CD14-positive monocyte (primary cell): ENCODE measurements at regions not wholly inside any gene's neighbourhood (a gene's known extent, or its start where the extent isn't known, plus 50 kb on each side); places are given as distances from the start of the nearest gene placed in this dataset.

Experiments used
- DNase-seq, 3 donors: peaks; one replicate each; pipeline ENCODE4 v3.0.0-alpha.2; 2011 to 2022
- H2AFZ ChIP-seq: 2 replicates; pipeline ENCODE4 v1.6.0; 2012; ENCODE audit warnings: mild to moderate bottlenecking, low read depth, low read length, inconsistent platforms; ENCODE audit not compliant: insufficient read depth, poor library complexity, severe bottlenecking
- H3K27ac ChIP-seq, 2 donors: 1 replicate in 1 of 2; 2 replicates in 1 of 2; pipeline ENCODE4 v1.5.1; 2012 to 2013; ENCODE audit warnings: low read length in 2 of 2, control low read depth in 1 of 2, inconsistent platforms in 1 of 2, low read depth in 1 of 2, mild to moderate bottlenecking in 1 of 2
- H3K27me3 ChIP-seq, 2 donors: one replicate each; pipeline versions ENCODE4 v1.6.0 to v1.6.1; 2011 to 2013; ENCODE audit warnings: low read length in 2 of 2; ENCODE audit not compliant: control insufficient read depth in 2 of 2, insufficient read depth in 2 of 2
- H3K36me3 ChIP-seq, 2 donors: replicated peaks in 1 of 2; 1 replicate in 1 of 2; 2 replicates in 1 of 2; pipeline versions ENCODE4 v1.5.1 to v1.6.1; 2012 to 2013; ENCODE audit warnings: low read length in 2 of 2, control low read depth in 1 of 2, inconsistent platforms in 1 of 2, mild to moderate bottlenecking in 1 of 2; ENCODE audit not compliant: insufficient read depth in 2 of 2, control insufficient read depth in 1 of 2
- H3K4me1 ChIP-seq, 2 donors: 1 replicate in 1 of 2; 2 replicates in 1 of 2; pipeline versions ENCODE4 v1.5.1 to v1.6.1; 2012 to 2013; ENCODE audit warnings: low read length in 2 of 2, control low read depth in 1 of 2, inconsistent platforms in 1 of 2, mild to moderate bottlenecking in 1 of 2, moderate library complexity in 1 of 2; ENCODE audit not compliant: insufficient read depth in 2 of 2, control insufficient read depth in 1 of 2
- H3K4me2 ChIP-seq: replicated peaks from 2 replicates; pipeline ENCODE3; 2012; ENCODE audit warnings: low read length, moderate library complexity, mild to moderate bottlenecking; ENCODE audit not compliant: poor library complexity, severe bottlenecking; ENCODE audit errors: extremely low read depth
- H3K4me3 ChIP-seq, 3 experiments: fragments of 200-600 bp in 1 of 3; sonication (generic) in 1 of 3; replicated peaks in 1 of 3; 1 replicate in 2 of 3; 2 replicates in 1 of 3; pipeline ENCODE4 v1.5.1; 2011 to 2013; ENCODE audit warnings: low read length in 3 of 3, mild to moderate bottlenecking in 3 of 3, control low read depth in 2 of 3, low read depth in 2 of 3, inconsistent platforms in 1 of 3, moderate library complexity in 1 of 3
- H3K79me2 ChIP-seq: 2 replicates; pipeline ENCODE4 v1.6.0; 2012; ENCODE audit warnings: mild to moderate bottlenecking, control low read depth, inconsistent platforms, low read length, moderate library complexity; ENCODE audit not compliant: insufficient read depth
- H3K9ac ChIP-seq: 2 replicates; pipeline ENCODE4 v1.6.0; 2017; ENCODE audit warnings: low read length, mild to moderate bottlenecking; ENCODE audit not compliant: insufficient read depth, poor library complexity, severe bottlenecking
- H3K9me3 ChIP-seq, 2 donors: replicated peaks in 1 of 2; 1 replicate in 1 of 2; 2 replicates in 1 of 2; pipeline versions ENCODE4 v1.5.1 to v1.6.1; 2012 to 2013; ENCODE audit warnings: low read length in 2 of 2, control low read depth in 1 of 2; ENCODE audit not compliant: control insufficient read depth in 1 of 2, insufficient read depth in 1 of 2
- H4K20me1 ChIP-seq: 2 replicates; pipeline ENCODE4 v1.6.0; 2012; ENCODE audit warnings: mild to moderate bottlenecking, low read length, control low read depth, moderate library complexity; ENCODE audit not compliant: insufficient read depth
- H3K27ac Mint-ChIP-seq, 7 donors: one replicate each; pipeline ENCODE4 v1.8.0; 2020; ENCODE audit warnings: mild to moderate bottlenecking in 7 of 7, mixed read lengths in 7 of 7, moderate library complexity in 6 of 7, inconsistent platforms in 2 of 7
- H3K27me3 Mint-ChIP-seq, 3 donors: one replicate each; pipeline ENCODE4 v1.8.0; 2021 to 2022; ENCODE audit warnings: low read depth in 3 of 3, mild to moderate bottlenecking in 3 of 3, mixed read lengths in 3 of 3, moderate library complexity in 3 of 3, inconsistent platforms in 1 of 3
- H3K36me3 Mint-ChIP-seq, 2 donors: one replicate each; pipeline ENCODE4 v1.8.0; 2020; ENCODE audit warnings: mixed read lengths in 2 of 2, inconsistent platforms in 1 of 2, mild to moderate bottlenecking in 1 of 2
- H3K4me1 Mint-ChIP-seq: one replicate; pipeline ENCODE4 v1.8.0; 2020; ENCODE audit warnings: mild to moderate bottlenecking, mixed read lengths
- H3K4me3 Mint-ChIP-seq, 2 donors: one replicate each; pipeline ENCODE4 v1.8.0; 2020; ENCODE audit warnings: mild to moderate bottlenecking in 2 of 2, mixed read lengths in 2 of 2, moderate library complexity in 1 of 2
- H3K9me3 Mint-ChIP-seq, 7 donors: one replicate each; pipeline ENCODE4 v1.8.0; 2020 to 2022; ENCODE audit warnings: mixed read lengths in 7 of 7, mild to moderate bottlenecking in 6 of 7, moderate library complexity in 6 of 7, inconsistent platforms in 2 of 7
- CTCF ChIP-seq: fragments of 200-600 bp; IDR thresholded peaks from one replicate; pipeline ENCODE4 v1.8.0; 2022; ENCODE audit warnings: antibody characterized with exemption, mild to moderate bottlenecking
- WGBS: methylation state at CpG from one replicate; pipeline ENCODE4 v1.1.5; 2013; ENCODE audit warnings: missing lambda C conversion rate; ENCODE audit not compliant: insufficient coverage; 5-methylcytosine and 5-hydroxymethylcytosine counted together
- intact Hi-C, 2 donors: fragments of 100-400 bp; cut with micrococcal nuclease; formaldehyde crosslinking; loops; one replicate each; pipeline versions ENCODE4 v1.15.0 to v1.15.1; 2023

GRCh38 chr13:52944697-52945096 is 83.9 kb upstream of the OLFM4 start:
- Histone ChIP-seq H3K4me3 (no peak overlapping the region), H2AFZ (no peak overlapping the region), H3K36me3 (no peaks in the 10 kb centered on the region), H3K4me1 (peaks cover 43 to 45% of the 10 kb centered on the region in 2 donors), H3K9me3 (no peaks in the 10 kb centered on the region), H3K9ac (no peak overlapping the region), H3K27ac (peak overlapping the region; percentile 15 to 28), H3K4me2 (peak overlapping the region; percentile 26), H3K79me2 (no peaks in the 10 kb centered on the region), H3K27me3 (no peaks in the 10 kb centered on the region), H4K20me1 (no peaks in the 10 kb centered on the region)
- TF ChIP-seq CTCF: no peak
- Mint-ChIP-seq H3K27me3 (peaks cover 0 to 4% (median 3%) of the 10 kb centered on the region in 3 donors), H3K36me3 (no peaks in the 10 kb centered on the region), H3K9me3 (peaks cover 0 to 2% (median 0%) of the 10 kb centered on the region in 7 donors), H3K4me3 (peak overlapping the region in 1 of 2 donors; percentile 73), H3K27ac (peak overlapping the region in 2 of 7 donors; percentile 51 to 57), H3K4me1 (peaks cover 19% of the 10 kb centered on the region)
- peak in 1 of 3 donors; percentile 12 for DNase-seq
- intact Hi-C loops: no loop called here

- H3K36me3 ChIP-seq: no peaks in the 10 kb centered on the region
- Mint-ChIP-seq H3K36me3 (no peaks in the 10 kb centered on the region), H3K27ac (no peak overlapping the region), H3K9me3 (peaks cover 0 to 5% (median 1%) of the 10 kb centered on the region in 7 donors), H3K4me3 (no peak overlapping the region), H3K4me1 (no peaks in the 10 kb centered on the region), H3K27me3 (peaks cover 1 to 7% (median 6%) of the 10 kb centered on the region in 3 donors)
- TF ChIP-seq CTCF: no peak
- 93% methylated on average over 3 of the region's 3 CpGs for WGBS
- no peaks in the 10 kb centered on the region for H3K4me1 ChIP-seq
- H4K20me1 ChIP-seq: no peaks in the 10 kb centered on the region
- intact Hi-C loops: no loop called here
- H2AFZ ChIP-seq: no peak overlapping the region
- H3K9ac ChIP-seq: no peak overlapping the region
- H3K27ac ChIP-seq: no peak overlapping the region
- no peak for DNase-seq
- H3K4me3 ChIP-seq: no peak overlapping the region
- no peaks in the 10 kb centered on the region for H3K79me2 ChIP-seq
- H3K4me2 ChIP-seq: no peak overlapping the region
- H3K9me3 ChIP-seq: no peaks in the 10 kb centered on the region
- peaks cover 2 to 3% of the 10 kb centered on the region in 2 donors for H3K27me3 ChIP-seq
Observed at GRCh38 chr13:52938065-52938464, 89.6 kb upstream of the PCDH8 start.
